Epithelial cell of proximal tubule (primary cell): ENCODE measurements at regions not wholly inside any gene's neighbourhood (a gene's known extent, or its start where the extent isn't known, plus 50 kb on each side); places are given as distances from the start of the nearest gene placed in this dataset.

ENCODE experiments used
- DNase-seq: peaks from one replicate; pipeline ENCODE4 v3.0.0-alpha.2; 2011; ENCODE audit warnings: low read depth
- H3K4me3 ChIP-seq: 2 replicates; pipeline ENCODE4 v1.5.1; 2011; ENCODE audit warnings: low read depth, mild to moderate bottlenecking, low read length
- CTCF ChIP-seq: conservative IDR thresholded peaks from 2 replicates; pipeline ENCODE4 v1.5.1; 2012; ENCODE audit warnings: low read depth, mild to moderate bottlenecking, low read length

GRCh38 chr13:108566413-108567170 lies 62.8 kb upstream of the MYO16 start:
- TF ChIP-seq CTCF, result no peak
- no peak overlapping the region for H3K4me3 ChIP-seq
- DNase-seq, result no peak

- DNase-seq, result no peak
Measured at GRCh38 chr13:108572782-108573211, 56.6 kb upstream of the MYO16 start.

DNA sequence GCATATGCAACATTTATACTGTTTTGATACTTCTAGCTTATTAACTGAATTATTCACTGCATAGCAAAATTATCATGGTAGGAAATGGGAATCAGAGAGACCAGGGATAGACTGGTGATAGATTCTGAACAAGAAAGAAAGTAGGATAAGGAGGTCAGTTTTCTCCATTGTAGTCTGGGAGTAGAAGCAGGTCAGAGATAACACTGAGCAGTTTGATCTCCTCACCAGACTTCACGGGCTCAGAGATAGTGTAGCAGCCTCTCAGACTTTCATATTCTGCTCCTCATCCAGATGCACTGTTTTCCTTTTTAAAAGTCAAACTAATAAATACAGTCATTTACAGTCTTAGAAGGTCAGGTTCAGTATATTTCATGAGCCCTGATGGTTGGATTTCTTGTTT lies 56.0 kb upstream of the MYO16 start:
- no peak for DNase-seq
- TF ChIP-seq CTCF, result no peak
- H3K4me3 ChIP-seq, result no peak overlapping the region

More at GRCh38 chr13:108572782-108573211, 56.6 kb upstream of the MYO16 start:
- no peak for TF ChIP-seq CTCF
- no peak overlapping the region for H3K4me3 ChIP-seq

DNA sequence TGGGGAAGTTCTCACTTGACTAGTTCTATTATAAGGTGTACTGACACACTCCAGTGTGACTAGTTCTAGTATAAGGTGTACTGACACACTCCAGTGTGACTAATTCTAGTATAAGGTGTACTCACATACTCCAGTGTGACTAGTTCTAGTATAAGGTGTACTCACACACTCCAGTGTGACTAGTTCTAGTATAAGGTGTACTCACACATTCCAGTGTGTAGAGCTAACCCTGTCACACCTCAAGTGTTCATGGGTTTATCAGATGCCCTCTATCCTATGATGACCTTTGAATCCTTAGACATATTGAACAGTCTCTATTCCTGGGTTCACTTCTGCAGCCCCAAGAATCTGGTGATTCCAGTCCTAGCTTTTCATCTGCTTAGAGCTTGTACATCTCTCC lies 54.6 kb upstream of the MYO16 start:
- DNase-seq, result no peak
- TF ChIP-seq CTCF, result no peak
- no peak overlapping the region for H3K4me3 ChIP-seq

GRCh38 chr13:108575430-108575829 lies 54.0 kb upstream of the MYO16 start:
- no peak for TF ChIP-seq CTCF

More at GRCh38 chr13:108575430-108575829, 54.0 kb upstream of the MYO16 start:
- H3K4me3 ChIP-seq, result no peak overlapping the region
- no peak for DNase-seq
